ENCODE measurements at regions not wholly inside any gene's neighbourhood (a gene's known extent, or its start where the extent isn't known, plus 50 kb on each side); places are given as distances from the start of the nearest gene placed in this dataset.
A peak's percentile ranks its signal among the peaks of the same experiment; 100 is the strongest.

DNA sequence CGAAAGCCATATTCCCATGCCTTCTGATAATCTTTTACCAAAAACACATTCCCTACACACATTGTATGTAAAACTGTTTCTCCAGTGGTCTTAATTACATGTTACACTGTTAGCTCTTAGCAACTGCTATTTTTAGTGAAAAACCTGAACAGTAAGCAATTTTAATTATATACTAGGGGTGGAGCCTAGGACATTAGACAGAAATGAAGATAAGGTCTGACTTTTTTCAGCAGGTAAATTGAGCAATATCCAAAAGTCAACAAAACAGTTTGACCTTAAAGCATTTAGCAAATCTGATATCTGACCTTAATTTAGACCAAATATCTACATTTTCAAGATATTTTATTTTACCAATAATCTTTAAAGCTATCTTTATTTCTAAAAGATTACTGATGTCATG is 60.2 kb downstream of the PDE6H start:
- DNase-seq = no peak

DNA sequence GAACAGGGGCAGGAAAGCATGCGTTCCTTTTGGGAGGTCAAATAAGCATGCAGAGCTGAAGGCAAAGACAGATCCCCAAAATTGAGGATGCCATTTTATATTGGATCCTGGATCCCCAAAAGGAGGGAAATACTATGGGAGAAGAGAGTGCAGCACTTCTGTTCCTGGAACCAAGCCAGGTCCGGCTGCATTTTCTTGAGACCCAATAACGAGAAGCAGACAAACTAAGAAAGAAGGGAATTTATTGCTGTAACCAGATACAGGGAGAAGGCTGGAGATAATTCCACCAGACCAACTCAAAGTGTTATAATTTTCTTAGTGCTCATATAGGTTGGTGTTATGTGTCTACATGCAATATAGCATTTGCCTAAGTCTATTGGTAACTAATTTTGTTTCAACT is 60.8 kb downstream of the PDE6H start:
- no peak for DNase-seq

GRCh38 chr12:15035185-15035584 is 62.3 kb downstream of the PDE6H start:
- DNase-seq = no peak

GRCh38 chr12:15037091-15037687 is 64.3 kb downstream of the PDE6H start:
- DNase-seq = no peak

- DNase-seq = no peak
These were observed 65.3 kb downstream of the PDE6H start for GRCh38 chr12:15038137-15038536.

DNA sequence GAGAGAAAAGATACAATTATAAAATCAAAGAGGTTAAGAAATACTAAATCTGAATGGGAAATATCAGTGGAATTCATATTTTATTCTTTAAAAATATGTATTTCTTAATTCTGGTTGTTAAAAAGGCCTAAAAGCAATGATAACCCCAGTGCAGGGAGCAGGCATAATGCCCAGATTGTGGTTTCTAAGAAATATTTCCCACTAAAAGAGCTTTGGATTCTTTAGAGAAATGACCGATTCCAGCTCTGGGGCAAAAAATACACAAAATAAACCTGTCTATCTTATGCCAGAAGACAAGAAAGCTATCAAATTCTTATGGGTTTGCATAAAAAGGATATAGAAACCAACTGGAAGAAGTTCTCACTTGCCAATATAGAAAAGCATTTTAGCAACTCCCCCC is 71.6 kb downstream of the PDE6H start:
- no peak for DNase-seq

- DNase-seq = no peak
These were observed 72.6 kb downstream of the PDE6H start for GRCh38 chr12:15045451-15045850.

DNA sequence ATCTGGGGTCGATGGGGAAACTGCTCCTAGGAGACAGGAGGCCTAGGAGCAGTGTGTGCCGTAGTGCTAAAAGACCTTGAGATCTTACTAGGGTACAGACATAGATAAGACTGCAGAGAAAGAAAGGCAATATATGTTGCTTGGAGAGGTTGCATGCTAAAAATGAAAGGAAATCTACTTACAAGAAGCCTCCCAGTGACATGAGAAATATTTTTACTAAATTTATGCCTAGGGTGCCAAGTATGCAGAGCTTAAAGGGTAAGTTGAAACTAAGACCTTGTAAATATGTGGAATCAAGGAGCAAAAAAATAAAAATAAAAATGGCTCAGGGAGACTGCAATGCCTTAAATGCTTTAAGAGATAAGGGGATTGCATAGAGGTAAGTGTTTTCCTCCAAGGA is 74.8 kb downstream of the PDE6H start:
- DNase-seq = no peak

GRCh38 chr12:15049461-15050153 is 76.8 kb downstream of the PDE6H start:
- DNase-seq = peak; percentile 94

DNA sequence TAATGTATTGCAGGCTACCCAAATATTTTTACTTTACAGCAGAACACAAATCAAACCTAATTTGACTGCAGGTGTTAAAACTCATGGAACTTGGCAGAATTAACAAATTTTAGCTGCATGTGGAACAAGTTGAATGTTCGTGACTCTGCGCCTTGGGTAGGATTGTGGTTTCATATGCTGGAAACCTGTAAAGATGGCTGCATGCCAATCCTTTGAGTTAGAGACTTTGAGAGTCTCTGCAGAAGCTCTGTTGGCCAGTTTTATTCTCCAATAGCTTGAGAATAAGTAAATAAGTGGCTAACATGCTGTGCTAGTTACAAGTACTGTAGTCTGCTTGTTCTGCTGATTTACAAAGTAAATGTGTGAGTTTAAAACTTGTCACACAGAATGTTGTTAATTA is 77.8 kb downstream of the PDE6H start:
- peak; percentile 28 for DNase-seq

DNA sequence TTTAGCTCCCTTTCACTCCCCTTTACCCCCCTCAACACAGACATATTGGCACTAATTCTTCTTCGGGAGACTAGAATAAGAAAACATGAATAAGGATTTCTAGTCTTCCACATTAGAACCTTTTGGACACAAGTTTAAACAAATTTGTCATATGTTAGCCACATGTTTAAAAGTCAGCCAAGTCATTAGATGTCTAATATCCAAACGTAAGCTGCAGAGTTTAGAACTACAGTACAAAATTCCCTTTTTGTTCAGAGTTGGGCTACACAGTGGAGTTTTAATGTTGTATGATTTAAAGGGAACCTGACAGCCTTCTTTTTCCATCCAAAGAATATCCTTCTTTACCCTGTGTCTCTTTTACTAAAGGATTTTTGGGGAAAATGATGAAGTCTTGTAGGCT is 79.8 kb downstream of the PDE6H start:
- DNase-seq = no peak

- DNase-seq = no peak
These were observed 83.4 kb downstream of the PDE6H start for GRCh38 chr12:15056218-15056617.

Data from NCI-H2171 treated with DMSO at 0.1 percent for 48 hours (cell line).